ENCODE measurements at regions not wholly inside any gene's neighbourhood (a gene's known extent, or its start where the extent isn't known, plus 50 kb on each side); places are given as distances from the start of the nearest gene placed in this dataset.

DNA sequence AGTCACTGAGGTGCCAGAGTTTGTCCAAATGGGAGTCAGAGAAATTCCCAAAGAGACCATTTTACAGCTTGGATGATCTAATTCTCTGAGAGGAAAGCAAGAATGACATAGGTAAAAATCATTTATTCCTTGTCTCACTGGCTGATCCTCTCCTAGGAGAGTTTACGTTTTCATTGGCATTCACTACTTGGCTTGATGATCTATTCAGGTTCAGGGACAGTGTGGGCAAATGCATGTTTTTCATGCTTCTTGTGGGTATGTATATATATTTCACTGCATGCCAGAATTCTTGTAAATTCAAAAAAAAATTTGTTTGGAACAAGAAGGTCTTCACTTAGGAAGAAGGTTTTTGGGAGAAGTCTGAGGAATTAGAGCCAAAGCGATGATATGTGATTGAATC is 403.4 kb upstream of the JAG1 start:
- TF ChIP-seq, protein P1, sequence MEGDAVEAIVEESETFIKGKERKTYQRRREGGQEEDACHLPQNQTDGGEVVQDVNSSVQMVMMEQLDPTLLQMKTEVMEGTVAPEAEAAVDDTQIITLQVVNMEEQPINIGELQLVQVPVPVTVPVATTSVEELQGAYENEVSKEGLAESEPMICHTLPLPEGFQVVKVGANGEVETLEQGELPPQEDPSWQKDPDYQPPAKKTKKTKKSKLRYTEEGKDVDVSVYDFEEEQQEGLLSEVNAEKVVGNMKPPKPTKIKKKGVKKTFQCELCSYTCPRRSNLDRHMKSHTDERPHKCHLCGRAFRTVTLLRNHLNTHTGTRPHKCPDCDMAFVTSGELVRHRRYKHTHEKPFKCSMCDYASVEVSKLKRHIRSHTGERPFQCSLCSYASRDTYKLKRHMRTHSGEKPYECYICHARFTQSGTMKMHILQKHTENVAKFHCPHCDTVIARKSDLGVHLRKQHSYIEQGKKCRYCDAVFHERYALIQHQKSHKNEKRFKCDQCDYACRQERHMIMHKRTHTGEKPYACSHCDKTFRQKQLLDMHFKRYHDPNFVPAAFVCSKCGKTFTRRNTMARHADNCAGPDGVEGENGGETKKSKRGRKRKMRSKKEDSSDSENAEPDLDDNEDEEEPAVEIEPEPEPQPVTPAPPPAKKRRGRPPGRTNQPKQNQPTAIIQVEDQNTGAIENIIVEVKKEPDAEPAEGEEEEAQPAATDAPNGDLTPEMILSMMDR (IDR thresholded peaks at IDR 0.05; ENCODE audit: insufficient read depth, low read depth, low read length): no peak
- no peak for TF ChIP-seq EZH2 (IDR thresholded peaks at IDR 0.05; ENCODE audit: insufficient read depth, low read length)
